Neuronal stem cell (in vitro differentiated cells): ENCODE measurements at regions not wholly inside any gene's neighbourhood (a gene's known extent, or its start where the extent isn't known, plus 50 kb on each side); places are given as distances from the start of the nearest gene placed in this dataset.

ENCODE experiments used
- DNase-seq: peaks from one replicate; pipeline ENCODE4 v3.0.0-alpha.2; 2013; ENCODE audit warnings: low spot score
- H2AFZ ChIP-seq: one replicate; pipeline ENCODE4 v1.6.1; 2013; ENCODE audit warnings: mild to moderate bottlenecking, low read length, inconsistent platforms
- H2AK5ac ChIP-seq: 2 replicates; pipeline ENCODE4 v1.6.1; 2013; ENCODE audit warnings: low read depth, mild to moderate bottlenecking, inconsistent platforms, low read length, moderate library complexity, mixed read lengths
- H2BK120ac ChIP-seq: 2 replicates; pipeline ENCODE4 v1.6.1; 2013; ENCODE audit warnings: low read depth, mild to moderate bottlenecking, inconsistent platforms, low read length, moderate library complexity, mixed read lengths
- H2BK12ac ChIP-seq: one replicate; pipeline ENCODE4 v1.6.1; 2013; ENCODE audit warnings: low read length, inconsistent platforms
- H2BK15ac ChIP-seq: 2 replicates; pipeline ENCODE4 v1.6.1; 2013; ENCODE audit warnings: mild to moderate bottlenecking, low read length, inconsistent platforms, mixed read lengths
- H2BK5ac ChIP-seq: one replicate; pipeline ENCODE4 v1.6.1; 2013; ENCODE audit warnings: inconsistent platforms, mild to moderate bottlenecking, low read length, moderate library complexity
- H3K14ac ChIP-seq: one replicate; pipeline ENCODE4 v1.6.1; 2013; ENCODE audit warnings: low read length, inconsistent platforms
- H3K18ac ChIP-seq: 2 replicates; pipeline ENCODE4 v1.6.1; 2013; ENCODE audit warnings: low read length, inconsistent platforms
- H3K23ac ChIP-seq: 2 replicates; pipeline ENCODE4 v1.6.1; 2013; ENCODE audit warnings: low read depth, mild to moderate bottlenecking, mixed read lengths, low read length, inconsistent platforms; ENCODE audit not compliant: poor library complexity
- H3K27ac ChIP-seq: replicated peaks from 3 replicates; pipeline ENCODE4 v1.5.1; 2013; ENCODE audit warnings: low read length, inconsistent platforms
- H3K27me3 ChIP-seq, 3 experiments: 2 replicates each; pipeline ENCODE4 v1.6.1; 2013; ENCODE audit warnings: low read length in 3 of 3, mild to moderate bottlenecking in 2 of 3, inconsistent platforms in 1 of 3, low read depth in 1 of 3, mixed read lengths in 1 of 3, moderate library complexity in 1 of 3; ENCODE audit not compliant: control insufficient read depth in 3 of 3, insufficient read depth in 3 of 3
- H3K36me3 ChIP-seq, 2 donors: replicated peaks in 1 of 2; 2 replicates each; pipeline ENCODE4 v1.6.1; 2013; ENCODE audit warnings: low read length in 2 of 2; ENCODE audit not compliant: control insufficient read depth in 2 of 2, insufficient read depth in 2 of 2
- H3K4ac ChIP-seq: 2 replicates; pipeline ENCODE4 v1.6.1; 2013; ENCODE audit warnings: inconsistent platforms, mild to moderate bottlenecking, low read length, moderate library complexity
- H3K4me1 ChIP-seq, 2 donors: 1 replicate in 1 of 2; 2 replicates in 1 of 2; pipeline ENCODE4 v1.6.1; 2013; ENCODE audit warnings: low read length in 2 of 2, low read depth in 1 of 2; ENCODE audit not compliant: control insufficient read depth in 2 of 2, insufficient read depth in 1 of 2
- H3K4me2 ChIP-seq: one replicate; pipeline ENCODE4 v1.6.1; 2013; ENCODE audit warnings: mild to moderate bottlenecking, low read length, inconsistent platforms; ENCODE audit not compliant: insufficient read depth, poor library complexity, severe bottlenecking
- H3K4me3 ChIP-seq, 2 donors: 2 replicates each; pipeline ENCODE4 v1.5.1; 2013; ENCODE audit warnings: low read length in 2 of 2, mild to moderate bottlenecking in 2 of 2, inconsistent platforms in 1 of 2, moderate library complexity in 1 of 2
- H3K79me1 ChIP-seq: one replicate; pipeline ENCODE4 v1.6.1; 2013; ENCODE audit warnings: low read depth, mild to moderate bottlenecking, inconsistent platforms, low read length, moderate library complexity
- H3K9ac ChIP-seq: one replicate; pipeline ENCODE4 v1.6.1; 2013; ENCODE audit warnings: mild to moderate bottlenecking, low read depth, low read length, inconsistent platforms; ENCODE audit not compliant: poor library complexity
- H3K9me3 ChIP-seq, 2 donors: replicated peaks in 1 of 2; 2 replicates each; pipeline versions ENCODE3 to v1.6.1; 2013; ENCODE audit warnings: low read length in 2 of 2, mild to moderate bottlenecking in 2 of 2, inconsistent platforms in 1 of 2, low read depth in 1 of 2, mixed read lengths in 1 of 2, moderate library complexity in 1 of 2; ENCODE audit not compliant: control insufficient read depth in 2 of 2, insufficient read depth in 1 of 2
- H4K8ac ChIP-seq: one replicate; pipeline ENCODE4 v1.6.1; 2013; ENCODE audit warnings: low read depth, mild to moderate bottlenecking, inconsistent platforms, low read length, moderate library complexity
- H4K91ac ChIP-seq: one replicate; pipeline ENCODE4 v1.6.1; 2013; ENCODE audit warnings: low read length, low read depth, mild to moderate bottlenecking, inconsistent platforms; ENCODE audit not compliant: poor library complexity
- WGBS, 2 donors: extraction: QIAGEN DNeasy Blood & Tissue Kit; methylation state at CpG; one replicate each; pipeline ENCODE4 v1.1.7; 2013; ENCODE audit warnings: missing lambda C conversion rate in 2 of 2, mixed read lengths in 1 of 2; ENCODE audit not compliant: insufficient read length in 2 of 2, insufficient replicate concordance in 1 of 2; ENCODE audit errors: extremely low coverage in 2 of 2; 5-methylcytosine and 5-hydroxymethylcytosine counted together

DNA sequence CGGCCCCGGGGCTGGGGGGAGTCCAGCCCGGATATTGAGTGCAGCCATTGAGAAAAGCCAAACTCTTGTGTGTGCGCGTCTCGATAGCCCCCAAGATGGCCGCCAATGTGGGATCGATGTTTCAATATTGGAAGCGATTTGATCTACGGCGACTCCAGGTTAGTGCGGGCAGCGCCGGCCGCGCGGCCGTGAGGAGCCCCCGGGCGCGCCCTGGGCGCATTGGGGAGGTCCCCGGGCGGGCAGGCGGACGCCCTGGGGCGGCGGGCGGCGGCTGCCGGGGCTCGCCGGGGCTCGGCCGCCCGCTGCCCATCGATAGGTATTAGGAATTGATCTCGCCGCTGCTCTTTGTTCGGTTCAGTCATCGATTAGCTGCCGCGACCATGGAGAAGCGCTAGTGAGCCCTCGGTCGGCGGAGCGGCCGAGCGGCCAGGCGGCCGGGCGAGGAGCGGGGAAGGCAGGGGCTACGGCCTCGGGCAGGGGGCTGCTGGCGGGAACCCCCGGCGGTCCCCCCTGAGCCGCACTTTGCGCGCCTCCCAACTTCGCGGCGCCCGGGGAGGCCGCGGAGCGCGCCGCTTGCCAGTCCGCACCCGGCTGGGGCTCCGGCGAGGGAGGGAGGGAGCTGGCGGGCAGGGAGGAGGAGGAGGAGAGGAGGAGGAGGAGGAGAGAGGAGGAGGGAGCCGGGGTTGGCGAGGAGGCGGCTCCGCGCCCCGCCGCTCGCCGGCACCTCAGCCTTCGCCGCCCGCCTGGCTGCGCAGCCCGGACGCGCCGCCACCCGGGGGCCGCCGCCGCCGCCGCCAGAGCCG lies 113.9 kb upstream of the MYL2 start, which contains the start of gene CUX2:
TSS of gene CUX2 (plus strand) at position 83 of the 803 bp plus-strand sequence.
- Histone ChIP-seq H3K14ac (peak within 1 kb of the TSS; percentile 65), H3K27me3 (peaks cover 5 to 68% (median 27%) of the 10 kb centered on the region in 3 experiments), H3K4me3 (peak within 1 kb of the TSS; percentile 62 to 95)

GRCh38 chr12:111033281-111034082 lies 113.1 kb upstream of the MYL2 start:
- H2BK5ac ChIP-seq = no peak overlapping the region
- no peak overlapping the region for H3K27ac ChIP-seq
- no peaks in the 10 kb centered on the region for H3K79me1 ChIP-seq
- peak overlapping the region; percentile 89 for H3K4me2 ChIP-seq
- H3K23ac ChIP-seq = no peak overlapping the region
- H2BK12ac ChIP-seq = no peak overlapping the region
- H3K9ac ChIP-seq = no peak overlapping the region
- H3K4me3 ChIP-seq = peak overlapping the region; percentile 62 to 95
- WGBS, 2 donors = no CpG with 5 or more reads among the region's 93 CpGs
- H3K27me3 ChIP-seq = peaks cover 5 to 70% (median 27%) of the 10 kb centered on the region in 3 experiments
- H3K4me1 ChIP-seq = peaks cover 9% of the 10 kb centered on the region in 2 donors
- H2AK5ac ChIP-seq = no peak overlapping the region
- no peaks in the 10 kb centered on the region for H3K9me3 ChIP-seq
- peak overlapping the region; percentile 96 for H2AFZ ChIP-seq
- no peak overlapping the region for H3K14ac ChIP-seq
- DNase-seq = peak; percentile 36
- H2BK120ac ChIP-seq = no peak overlapping the region
- no peak overlapping the region for H4K91ac ChIP-seq
- H3K4ac ChIP-seq = no peak overlapping the region
- no peaks in the 10 kb centered on the region for H3K36me3 ChIP-seq
- peak overlapping the region; percentile 79 for H3K18ac ChIP-seq
- no peak overlapping the region for H2BK15ac ChIP-seq
- H4K8ac ChIP-seq = no peak overlapping the region

More for the DNA sequence above, 113.9 kb upstream of the MYL2 start, which contains the start of gene CUX2:
- no CpG with 5 or more reads among the region's 100 CpGs for WGBS, 2 donors
- Histone ChIP-seq H3K9ac (peak within 1 kb of the TSS; percentile 54), H4K8ac (peak within 1 kb of the TSS; percentile 48), H3K23ac (peak within 1 kb of the TSS; percentile 17), H2AK5ac (peak within 1 kb of the TSS; percentile 41), H2BK120ac (no peak within 1 kb of the TSS), H2BK15ac (peak within 1 kb of the TSS; percentile 55), H3K4me2 (peak within 1 kb of the TSS; percentile 89), H2BK5ac (no peak within 1 kb of the TSS), H2AFZ (peak within 1 kb of the TSS; percentile 96), H3K18ac (peak within 1 kb of the TSS; percentile 98), H3K4me1 (peaks cover 9% of the 10 kb centered on the region in 2 donors), H3K9me3 (no peaks in the 10 kb centered on the region), H3K4ac (no peak within 1 kb of the TSS), H2BK12ac (no peak within 1 kb of the TSS), H4K91ac (peak within 1 kb of the TSS; percentile 16), H3K36me3 (no peaks in the 10 kb centered on the region), H3K27ac (no peak within 1 kb of the TSS), H3K79me1 (no peaks in the 10 kb centered on the region)
- DNase-seq = peak; percentile 42

GRCh38 chr12:111032591-111032919 lies 112.2 kb upstream of the MYL2 start:
- H3K4me2 ChIP-seq = no peak overlapping the region
- H2AK5ac ChIP-seq = no peak overlapping the region
- no peak overlapping the region for H3K4me3 ChIP-seq
- no peak overlapping the region for H2BK15ac ChIP-seq
- peaks cover 5 to 62% (median 27%) of the 10 kb centered on the region in 3 experiments for H3K27me3 ChIP-seq
- H3K23ac ChIP-seq = no peak overlapping the region
- no peak overlapping the region for H2BK120ac ChIP-seq
- H4K91ac ChIP-seq = no peak overlapping the region
- H3K36me3 ChIP-seq = no peaks in the 10 kb centered on the region
- H3K9me3 ChIP-seq = no peaks in the 10 kb centered on the region
- H4K8ac ChIP-seq = no peak overlapping the region
- no peak overlapping the region for H2AFZ ChIP-seq
- H3K27ac ChIP-seq = no peak overlapping the region
- no peak overlapping the region for H2BK5ac ChIP-seq
- H3K4me1 ChIP-seq = peaks cover 9% of the 10 kb centered on the region in 2 donors
- no peak overlapping the region for H3K9ac ChIP-seq
- no peak overlapping the region for H2BK12ac ChIP-seq
- no peak overlapping the region for H3K18ac ChIP-seq
- no peak overlapping the region for H3K4ac ChIP-seq
- no peak for DNase-seq
- WGBS, 2 donors = no CpG with 5 or more reads among the region's 5 CpGs
- no peaks in the 10 kb centered on the region for H3K79me1 ChIP-seq
- H3K14ac ChIP-seq = no peak overlapping the region
